ENCODE measurements at regions not wholly inside any gene's neighbourhood (a gene's known extent, or its start where the extent isn't known, plus 50 kb on each side); places are given as distances from the start of the nearest gene placed in this dataset.

DNA sequence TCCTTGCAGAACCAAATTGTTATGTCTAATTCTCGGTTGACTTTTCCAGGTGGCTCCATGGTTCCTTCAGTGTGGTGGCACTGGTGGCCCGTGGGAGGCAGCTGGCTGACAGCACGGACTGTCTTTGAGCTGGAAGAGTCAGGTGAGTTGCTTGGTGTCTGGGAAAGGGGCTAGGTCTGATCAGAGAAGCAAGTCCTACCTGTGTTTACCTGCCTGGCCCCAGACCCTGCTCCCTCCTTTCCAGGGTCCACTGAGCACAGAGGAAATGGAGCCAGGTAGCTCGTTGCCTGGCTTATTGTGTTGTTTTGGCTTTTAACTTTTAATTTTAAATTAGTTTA, 111.8 kb downstream of the BANF2 start:
- Histone ChIP-seq H3K23me2 (ENCODE audit: low read depth, low read length) (peaks cover 2% of the 10 kb centered on the region; the same call in 1 of the 2 replicates), H4K8ac (ENCODE audit: extremely low read depth, insufficient read depth, low read length) (no peak overlapping the region), H3K79me2 (ENCODE audit: control insufficient read depth in 1 of 2, insufficient read depth in 2 of 2, low read length in 2 of 2) (no peaks in the 10 kb centered on the region), H2AK5ac (ENCODE audit: low read depth, low read length) (no peak overlapping the region), H3K4me2 (ENCODE audit: insufficient read depth in 1 of 2, low read depth in 2 of 2, low read length in 2 of 2) (no peak overlapping the region), H3K18ac (ENCODE audit: extremely low read depth, low read length) (no peak overlapping the region), H2BK15ac (ENCODE audit: low read length) (no peak overlapping the region), H4K5ac (ENCODE audit: insufficient read length, low read depth, low read length) (no peak overlapping the region), H3K4me3 (ENCODE audit: extremely low read depth in 1 of 4, insufficient read depth in 2 of 4, low read depth in 3 of 4, low read length in 4 of 4) (no peak overlapping the region), H4K20me1 (replicated peaks in 1 of 2; ENCODE audit: control insufficient read depth in 1 of 2, insufficient read depth in 2 of 2, low read length in 2 of 2) (no peaks in the 10 kb centered on the region), H4K91ac (replicated peaks; ENCODE audit: insufficient read length, low read length) (no peak overlapping the region), H3K14ac (ENCODE audit: insufficient read length) (no peak overlapping the region), H3K36me3 (ENCODE audit: control insufficient read depth in 2 of 4, insufficient read depth in 4 of 4, low read length in 3 of 4) (no peaks in the 10 kb centered on the region), H3K23ac (ENCODE audit: insufficient read length) (no peak overlapping the region), H2BK12ac (ENCODE audit: low read depth, low read length) (no peak overlapping the region), H3K27me3 (replicated peaks in 1 of 4; ENCODE audit: control insufficient read depth in 3 of 4, extremely low read depth in 1 of 4, insufficient read depth in 3 of 4, low read length in 3 of 4) (no peaks in the 10 kb centered on the region), H2AFZ (ENCODE audit: low read length) (no peak overlapping the region), H3K4me1 (replicated peaks in 1 of 4; ENCODE audit: control insufficient read depth in 3 of 4, insufficient read depth in 4 of 4, low read length in 3 of 4) (peaks cover 0 to 5% (median 3%) of the 10 kb centered on the region in 4 experiments; a peak in 4 of 7 replicates), H3K9me3 (ENCODE audit: insufficient read depth in 2 of 2, low read depth in 1 of 2, low read length in 1 of 2) (no peaks in the 10 kb centered on the region), H2BK20ac (ENCODE audit: low read length) (no peak overlapping the region), H3K79me1 (ENCODE audit: low read depth, low read length) (no peaks in the 10 kb centered on the region), H2BK5ac (ENCODE audit: low read depth, low read length) (no peak overlapping the region), H3K9ac (replicated peaks in 1 of 4; ENCODE audit: extremely low read depth in 1 of 4, low read depth in 3 of 4, low read length in 3 of 4) (no peak overlapping the region), H3K4ac (replicated peaks; ENCODE audit: insufficient read length, low read depth, low read length) (no peak overlapping the region), H3K56ac (replicated peaks; ENCODE audit: insufficient read length, low read depth, low read length) (no peak overlapping the region), H2BK120ac (replicated peaks; ENCODE audit: low read depth, low read length) (no peak overlapping the region), H3K27ac (ENCODE audit: low read depth, low read length) (no peak overlapping the region)
- DNase-seq (ENCODE audit: low read depth in 1 of 2, low spot score in 2 of 2) (no peak), FAIRE-seq (no peak)
- ChIA-PET POLR2A (ENCODE audit: partially characterized antibody) (no interaction called here), CTCF (ENCODE audit: partially characterized antibody) (interaction anchor here (0.9 to 1.0 kb wide), 2 partner anchors 14 to 88 kb away, joined by 3 read pairs; no protein-coding TSS in a partner anchor)
- 81% methylated on average over 4 of the region's 4 CpGs; no CpG with 5 or more reads in 1 of the 2 experiments for WGBS, 2 experiments (ENCODE audit: extremely low coverage in 1 of 2, insufficient coverage in 1 of 2, insufficient read length in 1 of 2, insufficient replicate concordance in 2 of 2, low coverage in 1 of 2, low lambda C conversion rate in 2 of 2, missing lambda C conversion rate in 1 of 2)
- TF ChIP-seq SIN3A (conservative IDR thresholded peaks at IDR 0.05 in 1 of 2, IDR thresholded peaks at IDR 0.05 in 1 of 2; ENCODE audit: low read depth in 1 of 2, low read length in 2 of 2) (no peak), SUZ12 (IDR thresholded peaks at IDR 0.05; ENCODE audit: low read length) (no peak), POLR2A (IDR thresholded peaks at IDR 0.05; ENCODE audit: control extremely low read depth in 1 of 2, low read depth in 2 of 2, low read length in 2 of 2) (no peak), TAF1 (IDR thresholded peaks at IDR 0.05; ENCODE audit: low read depth, low read length) (no peak), POLR2AphosphoS5 (IDR thresholded peaks at IDR 0.05; ENCODE audit: low read depth, low read length) (no peak), POU5F1 (IDR thresholded peaks at IDR 0.05; ENCODE audit: low read depth, low read length) (no peak), JUN (IDR thresholded peaks at IDR 0.05; ENCODE audit: low read depth, low read length) (no peak), CHD1 (IDR thresholded peaks at IDR 0.05; ENCODE audit: low read depth, low read length) (no peak), BCL11A (IDR thresholded peaks at IDR 0.05; ENCODE audit: low read depth in 2 of 2, low read length in 2 of 2) (no peak), CHD2 (IDR thresholded peaks at IDR 0.05; ENCODE audit: low read length) (no peak), SAP30 (IDR thresholded peaks at IDR 0.05; ENCODE audit: insufficient read depth, insufficient replicate concordance, low read length) (no peak), TEAD4 (IDR thresholded peaks at IDR 0.05; ENCODE audit: low read depth, low read length) (no peak)
- TF ChIP-seq, protein P1, sequence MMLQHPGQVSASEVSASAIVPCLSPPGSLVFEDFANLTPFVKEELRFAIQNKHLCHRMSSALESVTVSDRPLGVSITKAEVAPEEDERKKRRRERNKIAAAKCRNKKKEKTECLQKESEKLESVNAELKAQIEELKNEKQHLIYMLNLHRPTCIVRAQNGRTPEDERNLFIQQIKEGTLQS (IDR thresholded peaks at IDR 0.05; ENCODE audit: insufficient read depth, low read depth, low read length) = no peak

All from H1 (cell line).